Keratinocyte (primary cell): ENCODE measurements at regions not wholly inside any gene's neighbourhood (a gene's known extent, or its start where the extent isn't known, plus 50 kb on each side); places are given as distances from the start of the nearest gene placed in this dataset.

Experiments
- DNase-seq: peaks from one replicate; pipeline ENCODE4 v3.0.0-alpha.2; 2011; ENCODE audit warnings: low read depth, missing footprints, low spot score
- FAIRE-seq: peaks from 2 replicates; lab custom pipeline; 2011; peaks lifted over from hg19 to GRCh38; lab: Jason Lieb, UNC
- H2AFZ ChIP-seq: 2 replicates; pipeline ENCODE4 v1.6.0; 2012; ENCODE audit warnings: low read length, control low read depth, inconsistent platforms; ENCODE audit not compliant: control insufficient read depth
- H3K27ac ChIP-seq: 2 replicates; pipeline ENCODE4 v1.5.1; 2011; ENCODE audit warnings: low read length; ENCODE audit not compliant: control insufficient read depth, insufficient read depth
- H3K27me3 ChIP-seq: 3 replicates; pipeline ENCODE4 v1.6.0; 2011; ENCODE audit warnings: low read length; ENCODE audit not compliant: control insufficient read depth, insufficient read depth; ENCODE audit errors: extremely low read depth
- H3K36me3 ChIP-seq, 2 experiments: 2 replicates in 1 of 2; 3 replicates in 1 of 2; pipeline ENCODE4 v1.5.1; 2011; ENCODE audit warnings: low read length in 2 of 2, mild to moderate bottlenecking in 1 of 2; ENCODE audit not compliant: control insufficient read depth in 2 of 2, insufficient read depth in 2 of 2; ENCODE audit errors: extremely low read depth in 1 of 2
- H3K4me1 ChIP-seq: 3 replicates; pipeline ENCODE4 v1.5.1; 2011; ENCODE audit warnings: low read length; ENCODE audit not compliant: control insufficient read depth, insufficient read depth; ENCODE audit errors: extremely low read depth
- H3K4me2 ChIP-seq: 3 replicates; pipeline ENCODE4 v1.6.0; 2011; ENCODE audit warnings: low read depth, low read length; ENCODE audit not compliant: control insufficient read depth, insufficient read depth; ENCODE audit errors: extremely low read depth
- H3K4me3 ChIP-seq, 3 experiments: fragments of 200-600 bp in 1 of 3; sonication (generic) in 1 of 3; 2 replicates in 2 of 3; 3 replicates in 1 of 3; pipeline ENCODE4 v1.5.1; 2011 to 2016; ENCODE audit warnings: low read length in 3 of 3, mild to moderate bottlenecking in 3 of 3, control low read depth in 2 of 3, inconsistent platforms in 1 of 3, low read depth in 1 of 3, mixed read lengths in 1 of 3, mixed run types in 1 of 3, moderate library complexity in 1 of 3; ENCODE audit not compliant: control insufficient read depth in 2 of 3, insufficient read depth in 2 of 3; ENCODE audit errors: extremely low read depth in 1 of 3
- H3K79me2 ChIP-seq: 2 replicates; pipeline ENCODE4 v1.6.0; 2012; ENCODE audit warnings: low read length; ENCODE audit not compliant: control insufficient read depth, insufficient read depth
- H3K9ac ChIP-seq: 3 replicates; pipeline ENCODE4 v1.6.0; 2011; ENCODE audit warnings: low read length; ENCODE audit not compliant: control insufficient read depth, insufficient read depth; ENCODE audit errors: extremely low read depth
- H3K9me1 ChIP-seq: 3 replicates; pipeline ENCODE4 v1.6.0; 2011; ENCODE audit warnings: low read length; ENCODE audit not compliant: control insufficient read depth, insufficient read depth; ENCODE audit errors: extremely low read depth
- H3K9me3 ChIP-seq: 2 replicates; pipeline ENCODE4 v1.5.1; 2012; ENCODE audit warnings: low read depth, low read length; ENCODE audit not compliant: control insufficient read depth
- H4K20me1 ChIP-seq: 3 replicates; pipeline ENCODE4 v1.6.0; 2011; ENCODE audit warnings: low read length; ENCODE audit not compliant: control insufficient read depth, insufficient read depth; ENCODE audit errors: extremely low read depth
- EZH2 ChIP-seq: IDR thresholded peaks from one replicate; pipeline ENCODE4 v1.6.1; 2012; ENCODE audit warnings: inconsistent platforms, mild to moderate bottlenecking, low read length, moderate library complexity
- dilution Hi-C: fragments of 300-500 bp; cut with MboI; formaldehyde crosslinking; loops from one replicate; pipeline ENCODE4 v1.7.0; 2020; ENCODE audit warnings: low sequenced_read_pairs; ENCODE audit not compliant: extremely low pct_ligation_motif_present
- TF ChIP-seq, protein P1 (sequence below), 3 experiments: IDR thresholded peaks in 1 of 3; conservative IDR thresholded peaks in 1 of 3; optimal IDR thresholded peaks in 1 of 3; 2 replicates in 2 of 3; 3 replicates in 1 of 3; pipeline versions ENCODE3 to v1.5.1; 2011; ENCODE audit warnings: low read length in 3 of 3, mild to moderate bottlenecking in 3 of 3, moderate library complexity in 2 of 3, control low read depth in 1 of 3, inconsistent platforms in 1 of 3; ENCODE audit not compliant: insufficient read depth in 2 of 3; ENCODE audit errors: extremely low read depth in 1 of 3

DNA sequence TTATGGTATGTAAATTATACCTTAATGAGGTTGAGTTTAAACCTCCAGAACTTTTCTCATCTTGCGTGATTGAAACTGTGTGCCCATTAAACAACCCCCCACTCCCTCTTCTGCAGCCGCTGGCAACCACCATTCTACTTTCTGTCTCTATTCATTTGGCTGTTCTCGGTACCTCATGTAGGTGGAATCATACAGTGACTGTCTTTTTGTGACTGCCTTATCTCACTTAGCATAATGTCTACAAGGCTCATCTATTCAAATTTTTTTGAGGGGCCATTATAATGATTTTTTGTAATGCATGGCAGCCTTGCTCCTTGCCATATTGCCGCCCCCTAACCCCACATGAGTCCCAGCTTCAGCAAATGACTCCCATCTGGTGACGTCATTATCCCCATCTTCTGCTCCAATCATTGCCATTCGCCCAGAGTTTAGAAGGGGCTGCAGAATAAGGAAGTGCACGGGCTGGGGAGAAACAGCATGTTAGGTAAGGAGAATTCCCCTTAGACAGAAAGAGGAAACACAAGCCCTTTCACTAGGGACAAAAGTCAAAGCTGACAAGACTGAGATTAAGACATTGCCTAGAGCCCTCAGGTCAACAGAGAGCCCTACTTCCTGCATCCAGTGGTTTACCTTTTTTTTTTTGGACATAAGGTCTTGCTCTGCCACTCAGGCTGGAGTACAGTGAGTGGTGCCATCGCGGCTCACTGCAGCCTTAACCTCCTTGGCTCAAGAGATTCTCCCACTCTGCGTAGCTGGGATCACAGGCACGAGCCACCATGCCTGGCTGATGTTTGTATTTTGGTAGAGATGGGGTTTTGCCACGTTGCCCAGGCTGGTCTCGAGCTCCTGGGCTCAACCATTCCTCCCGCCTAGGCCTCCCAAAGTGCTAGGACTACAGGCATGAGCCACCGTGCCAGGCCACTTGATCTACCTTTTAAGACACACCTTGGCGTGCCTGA is 78.4 kb upstream of the ERRFI1 start:
- no peaks in the 10 kb centered on the region for H3K36me3 ChIP-seq
- H3K4me3 ChIP-seq, result no peak overlapping the region
- no peak overlapping the region for H3K4me2 ChIP-seq
- no peaks in the 10 kb centered on the region for H3K9me1 ChIP-seq
- FAIRE-seq (no peak), DNase-seq (no peak)
- H3K27ac ChIP-seq, result no peak overlapping the region
- no peaks in the 10 kb centered on the region for H3K9me3 ChIP-seq
- no peak overlapping the region for H3K9ac ChIP-seq
- H3K27me3 ChIP-seq, result no peaks in the 10 kb centered on the region
- H3K79me2 ChIP-seq, result no peaks in the 10 kb centered on the region
- TF ChIP-seq, protein P1, sequence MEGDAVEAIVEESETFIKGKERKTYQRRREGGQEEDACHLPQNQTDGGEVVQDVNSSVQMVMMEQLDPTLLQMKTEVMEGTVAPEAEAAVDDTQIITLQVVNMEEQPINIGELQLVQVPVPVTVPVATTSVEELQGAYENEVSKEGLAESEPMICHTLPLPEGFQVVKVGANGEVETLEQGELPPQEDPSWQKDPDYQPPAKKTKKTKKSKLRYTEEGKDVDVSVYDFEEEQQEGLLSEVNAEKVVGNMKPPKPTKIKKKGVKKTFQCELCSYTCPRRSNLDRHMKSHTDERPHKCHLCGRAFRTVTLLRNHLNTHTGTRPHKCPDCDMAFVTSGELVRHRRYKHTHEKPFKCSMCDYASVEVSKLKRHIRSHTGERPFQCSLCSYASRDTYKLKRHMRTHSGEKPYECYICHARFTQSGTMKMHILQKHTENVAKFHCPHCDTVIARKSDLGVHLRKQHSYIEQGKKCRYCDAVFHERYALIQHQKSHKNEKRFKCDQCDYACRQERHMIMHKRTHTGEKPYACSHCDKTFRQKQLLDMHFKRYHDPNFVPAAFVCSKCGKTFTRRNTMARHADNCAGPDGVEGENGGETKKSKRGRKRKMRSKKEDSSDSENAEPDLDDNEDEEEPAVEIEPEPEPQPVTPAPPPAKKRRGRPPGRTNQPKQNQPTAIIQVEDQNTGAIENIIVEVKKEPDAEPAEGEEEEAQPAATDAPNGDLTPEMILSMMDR (optimal IDR thresholded peaks at IDR 0.05 in 1 of 3, IDR thresholded peaks at IDR 0.05 in 1 of 3, conservative IDR thresholded peaks at IDR 0.05 in 1 of 3; ENCODE audit: extremely low read depth in 1 of 3, insufficient read depth in 2 of 3, low read length in 3 of 3), result no peak
- TF ChIP-seq EZH2, result no peak
- no peaks in the 10 kb centered on the region for H3K4me1 ChIP-seq
- dilution Hi-C loops, result no loop called here
- no peaks in the 10 kb centered on the region for H4K20me1 ChIP-seq
- no peak overlapping the region for H2AFZ ChIP-seq

DNA sequence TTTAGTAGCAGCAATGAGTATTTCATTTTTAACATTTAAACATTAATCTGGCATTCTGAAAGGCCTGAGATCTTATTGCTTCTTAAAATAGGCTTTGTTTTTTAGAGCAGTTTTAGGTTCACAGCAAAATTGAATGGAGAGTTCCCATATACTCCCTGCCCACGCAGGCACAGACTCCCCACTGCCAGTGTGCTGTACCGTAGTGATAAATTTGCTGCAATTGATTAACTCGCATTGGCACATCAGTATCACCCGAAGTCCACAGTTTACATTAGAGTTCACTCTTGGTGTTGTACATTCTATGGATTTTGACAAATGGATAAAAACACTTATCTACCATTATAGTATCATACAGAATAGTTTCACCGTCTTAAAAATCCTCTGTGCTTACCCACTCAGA is 71.8 kb upstream of the ERRFI1 start:
- Histone ChIP-seq H3K4me3 (no peak overlapping the region), H2AFZ (peak overlapping the region; percentile 44), H3K4me2 (peak overlapping the region; percentile 92), H3K4me1 (peaks cover 48% of the 10 kb centered on the region), H3K27ac (peak overlapping the region; percentile 98), H3K9ac (peak overlapping the region; percentile 52), H4K20me1 (no peaks in the 10 kb centered on the region), H3K79me2 (no peaks in the 10 kb centered on the region), H3K27me3 (no peaks in the 10 kb centered on the region), H3K9me1 (no peaks in the 10 kb centered on the region), H3K9me3 (no peaks in the 10 kb centered on the region), H3K36me3 (no peaks in the 10 kb centered on the region)
- no peak for FAIRE-seq
- TF ChIP-seq, protein P1 (optimal IDR thresholded peaks at IDR 0.05 in 1 of 3, IDR thresholded peaks at IDR 0.05 in 1 of 3, conservative IDR thresholded peaks at IDR 0.05 in 1 of 3; ENCODE audit: extremely low read depth in 1 of 3, insufficient read depth in 2 of 3, low read length in 3 of 3), result no peak
- TF ChIP-seq EZH2, result no peak
- dilution Hi-C loops, result no loop called here
- no peak for DNase-seq
